ENCODE measurements at regions not wholly inside any gene's neighbourhood (a gene's known extent, or its start where the extent isn't known, plus 50 kb on each side); places are given as distances from the start of the nearest gene placed in this dataset.

GRCh38 chr12:66035288-66035966 is 95.1 kb downstream of the LLPH start:
- in situ Hi-C loops (cut with HindIII; ENCODE audit: low sequenced_read_pairs) = no loop called here
- no peak overlapping the region for H3K4me3 ChIP-seq (ENCODE audit: low read depth, low read length)
- TF ChIP-seq CTCF (IDR thresholded peaks at IDR 0.05; ENCODE audit: low read depth, low read length, missing control alignments) = peak; percentile 44
- peak; percentile 36 for DNase-seq (ENCODE audit: low read depth)

- no peak for TF ChIP-seq CTCF (IDR thresholded peaks at IDR 0.05; ENCODE audit: low read depth, low read length, missing control alignments)
- in situ Hi-C loops (cut with HindIII; ENCODE audit: low sequenced_read_pairs) = no loop called here
- no peak for DNase-seq (ENCODE audit: low read depth)
- H3K4me3 ChIP-seq (ENCODE audit: low read depth, low read length) = no peak overlapping the region
Measured at GRCh38 chr12:66033151-66033550, 97.4 kb downstream of the LLPH start.

GRCh38 chr12:66032739-66033138 is 97.8 kb downstream of the LLPH start:
- no peak for DNase-seq (ENCODE audit: low read depth)
- in situ Hi-C loops (cut with HindIII; ENCODE audit: low sequenced_read_pairs) = no loop called here
- H3K4me3 ChIP-seq (ENCODE audit: low read depth, low read length) = no peak overlapping the region
- no peak for TF ChIP-seq CTCF (IDR thresholded peaks at IDR 0.05; ENCODE audit: low read depth, low read length, missing control alignments)

- in situ Hi-C loops (cut with HindIII; ENCODE audit: low sequenced_read_pairs) = no loop called here
- no peak for TF ChIP-seq CTCF (IDR thresholded peaks at IDR 0.05; ENCODE audit: low read depth, low read length, missing control alignments)
- no peak for DNase-seq (ENCODE audit: low read depth)
- no peak overlapping the region for H3K4me3 ChIP-seq (ENCODE audit: low read depth, low read length)
Measured at GRCh38 chr12:66030217-66030781, 100.3 kb downstream of the LLPH start.

GRCh38 chr12:66028390-66028789 is 102.2 kb downstream of the LLPH start:
- no peak for DNase-seq (ENCODE audit: low read depth)

GRCh38 chr12:66025477-66025876 is 105.1 kb downstream of the LLPH start:
- no peak for TF ChIP-seq CTCF (IDR thresholded peaks at IDR 0.05; ENCODE audit: low read depth, low read length, missing control alignments)
- in situ Hi-C loops (cut with HindIII; ENCODE audit: low sequenced_read_pairs) = no loop called here
- H3K4me3 ChIP-seq (ENCODE audit: low read depth, low read length) = no peak overlapping the region
- DNase-seq (ENCODE audit: low read depth) = peak; percentile 60

More at GRCh38 chr12:66028390-66028789, 102.2 kb downstream of the LLPH start:
- no peak for TF ChIP-seq CTCF (IDR thresholded peaks at IDR 0.05; ENCODE audit: low read depth, low read length, missing control alignments)
- no peak overlapping the region for H3K4me3 ChIP-seq (ENCODE audit: low read depth, low read length)
- in situ Hi-C loops (cut with HindIII; ENCODE audit: low sequenced_read_pairs) = no loop called here

All from astrocyte of the cerebellum (primary cell).